Upper lobe of left lung (tissue), 4 donors: ENCODE measurements at regions not wholly inside any gene's neighbourhood (a gene's known extent, or its start where the extent isn't known, plus 50 kb on each side); places are given as distances from the start of the nearest gene placed in this dataset.

Experiments
- CTCF ChIP-seq, 6 experiments: fragments of 450-650 bp in 4 of 6; fragments of 200-600 bp in 2 of 6; sonication (generic) in 2 of 6; IDR thresholded peaks; one replicate each; pipeline ENCODE4 v1.5.1; 2016 to 2019; ENCODE audit warnings: antibody characterized with exemption in 6 of 6
- EP300 ChIP-seq, 4 donors: sonication (generic); formaldehyde crosslinking; IDR thresholded peaks; one replicate each; pipeline ENCODE4 v1.5.1; 2017; ENCODE audit warnings: antibody characterized with exemption in 4 of 4, control low read depth in 2 of 4
- POLR2AphosphoS5 ChIP-seq, 2 donors: sonication (generic); formaldehyde crosslinking; IDR thresholded peaks; one replicate each; pipeline ENCODE4 v1.5.1; 2017; ENCODE audit warnings: antibody characterized with exemption in 2 of 2

- TF ChIP-seq CTCF (IDR thresholded peaks at IDR 0.05) (no peak), EP300 (IDR thresholded peaks at IDR 0.05) (no peak), POLR2AphosphoS5 (IDR thresholded peaks at IDR 0.05) (no peak)
These were observed 63.4 kb upstream of the CADPS start for GRCh38 chr3:62938583-62938982.
